Epidermal melanocyte (primary cell): ENCODE measurements at regions not wholly inside any gene's neighbourhood (a gene's known extent, or its start where the extent isn't known, plus 50 kb on each side); places are given as distances from the start of the nearest gene placed in this dataset.
"Not testable (repeated sequence)": the region's sequence is repeated elsewhere in the genome, so short reads cannot be mapped to it uniquely, and the experiment has no call there.

ENCODE experiments used
- DNase-seq: peaks from one replicate; pipeline ENCODE4 v3.0.0; 2011; ENCODE audit warnings: low spot score; ENCODE audit not compliant: insufficient read length

DNA sequence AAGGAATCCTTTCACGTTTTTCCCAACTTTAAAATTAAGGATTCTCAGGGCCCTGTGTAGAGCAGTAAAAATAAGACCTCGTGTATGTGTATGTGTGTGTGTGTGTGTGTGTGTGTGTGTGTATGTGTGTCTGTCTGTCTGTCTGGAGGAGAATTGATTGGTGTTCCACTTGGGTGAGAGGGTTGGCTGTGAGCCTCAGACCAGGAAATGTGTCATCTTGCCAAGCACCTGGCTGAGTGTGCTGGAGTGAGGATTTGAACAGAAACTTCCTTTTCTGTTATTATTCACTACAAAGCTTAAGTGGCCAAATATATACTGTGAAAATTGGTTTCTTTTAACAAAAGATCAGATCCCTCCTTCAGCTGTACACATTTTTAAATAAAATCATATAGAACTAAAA is 103.6 kb upstream of the NUDT6 start:
- not testable (repeated sequence) for DNase-seq

GRCh38 chr4:123031664-123032063 is 109.3 kb upstream of the NUDT6 start:
- no peak for DNase-seq

GRCh38 chr4:123034023-123034422 is 111.6 kb upstream of the NUDT6 start:
- no peak for DNase-seq

- no peak for DNase-seq
These were observed 112.8 kb upstream of the NUDT6 start for GRCh38 chr4:123035239-123035638.

GRCh38 chr4:123037804-123038203 is 115.4 kb upstream of the NUDT6 start:
- no peak for DNase-seq

DNA sequence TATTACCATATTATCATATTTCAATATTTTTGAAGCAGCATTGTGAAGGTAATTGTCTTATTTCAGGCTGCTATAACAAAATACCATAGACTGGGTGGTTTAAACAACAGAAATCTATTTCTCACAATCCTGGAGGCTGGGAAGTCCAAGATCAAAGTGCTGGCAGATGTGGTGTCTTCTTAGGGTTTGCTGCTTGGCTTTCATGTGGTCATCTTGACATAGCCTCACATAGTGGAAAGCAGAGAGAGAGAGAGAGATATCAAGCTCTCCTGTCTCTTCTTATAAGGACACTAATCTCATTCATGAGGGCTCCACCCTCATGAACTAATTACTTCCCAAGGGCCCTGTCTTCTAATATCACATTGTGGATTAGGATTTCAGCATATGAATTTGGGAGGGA is 119.7 kb upstream of the NUDT6 start:
- DNase-seq: no peak

GRCh38 chr4:123043013-123043412 is 120.6 kb upstream of the NUDT6 start:
- no peak for DNase-seq

DNA sequence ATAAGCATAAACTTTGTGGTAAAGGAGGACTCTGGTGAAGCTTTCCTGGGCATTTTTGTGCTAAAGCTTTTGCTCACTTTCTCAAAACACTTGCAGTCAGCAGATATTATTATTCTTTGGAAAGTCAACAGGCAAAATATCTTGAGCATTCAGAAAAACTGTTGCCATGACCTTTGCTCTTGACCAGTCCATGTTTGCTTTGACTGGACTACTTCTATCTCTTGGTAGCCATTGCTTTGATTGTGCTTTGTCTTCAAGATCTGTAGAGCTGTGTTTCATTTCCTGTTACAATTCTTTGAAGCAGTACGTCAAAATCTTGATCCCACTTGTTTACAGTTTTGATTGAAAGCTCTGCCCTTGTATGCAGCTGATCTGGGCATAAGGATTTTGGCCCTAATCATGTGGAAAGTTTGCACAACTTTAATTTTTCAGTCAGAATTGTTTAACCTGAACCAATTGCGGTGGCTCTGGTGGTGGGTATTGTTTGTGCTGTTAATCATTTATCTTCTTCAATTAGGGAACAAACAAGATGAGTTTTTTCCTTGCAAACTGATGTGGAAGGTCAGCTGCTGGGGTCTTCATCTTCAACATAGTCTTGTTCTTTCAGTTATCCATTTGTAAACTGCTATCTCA is 121.5 kb upstream of the NUDT6 start:
- DNase-seq: no peak

DNA sequence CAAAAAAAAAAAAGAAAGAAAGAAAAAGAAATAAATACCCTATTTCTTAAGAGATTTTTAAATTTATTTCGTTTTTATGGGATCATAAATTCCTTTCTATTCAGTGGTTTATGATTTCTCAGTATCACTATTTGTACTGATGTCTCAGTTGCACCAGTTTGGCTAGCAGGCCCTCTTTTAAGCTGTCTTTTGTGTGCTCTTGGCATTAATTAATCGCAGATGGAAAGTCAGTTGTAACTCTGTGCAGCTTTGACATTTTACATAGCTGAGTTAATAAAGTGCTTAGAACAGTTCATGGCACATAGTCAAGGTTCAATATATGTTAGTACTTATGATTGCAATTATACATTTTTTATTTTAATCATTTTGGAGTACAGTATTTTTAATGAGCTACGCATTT is 123.7 kb upstream of the NUDT6 start:
- no peak for DNase-seq

DNA sequence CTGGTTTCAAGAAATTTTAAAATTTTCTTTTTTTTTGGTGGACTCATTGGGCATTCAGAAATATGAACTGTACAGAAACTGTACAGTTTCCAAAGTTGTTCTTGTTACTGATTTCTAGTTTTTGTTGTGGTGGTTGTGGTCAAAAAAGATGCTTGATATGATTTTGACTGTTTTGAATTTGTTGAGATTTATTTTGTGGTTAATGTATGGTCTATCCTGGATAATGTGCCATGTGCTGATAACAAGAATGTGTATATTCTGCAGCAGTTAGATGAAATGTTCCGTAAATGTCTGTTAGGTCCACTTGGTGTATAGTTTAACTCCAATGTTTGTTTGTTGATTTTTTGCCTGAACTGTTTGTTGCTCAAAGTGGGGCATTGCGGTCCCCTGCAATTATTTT is 127.6 kb upstream of the NUDT6 start:
- DNase-seq: no peak

DNA sequence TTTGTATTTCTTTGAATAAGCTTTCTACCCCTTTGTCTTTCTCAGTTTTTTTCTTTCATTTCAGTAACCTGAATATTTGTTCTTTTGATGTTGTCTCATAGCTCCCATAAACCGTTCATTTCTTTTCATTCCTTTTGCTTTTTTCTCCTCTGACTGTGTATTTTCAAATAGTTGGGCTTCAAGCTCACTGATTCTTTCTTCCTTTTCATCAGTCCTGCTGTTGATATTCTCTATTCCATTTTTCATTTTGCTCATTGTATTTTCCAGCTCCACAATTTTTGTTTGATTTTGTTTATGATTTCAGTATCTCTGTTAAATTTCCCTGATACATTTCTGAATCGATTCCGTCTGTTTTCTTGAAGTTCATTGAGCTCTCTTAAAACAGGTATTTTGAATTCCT is 129.6 kb upstream of the NUDT6 start:
- no peak for DNase-seq

DNA sequence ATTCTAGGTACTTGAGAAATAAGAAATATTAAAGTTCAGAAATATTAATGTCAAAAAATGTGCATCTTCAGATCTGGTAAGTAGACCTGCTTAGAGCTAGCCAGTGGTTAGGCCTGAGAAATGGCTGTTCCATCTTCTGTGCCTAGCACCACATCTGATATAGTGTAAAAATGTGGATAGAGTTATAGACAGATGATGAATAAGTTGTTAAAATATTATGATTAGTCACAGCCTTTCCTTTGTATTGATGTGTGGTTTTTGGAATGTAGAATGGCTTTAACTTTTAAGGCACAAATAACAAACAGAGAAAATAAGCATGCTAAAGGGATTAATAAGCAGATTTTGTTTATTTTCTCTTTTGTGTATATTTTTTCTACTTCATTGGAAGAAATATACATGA is 133.5 kb upstream of the NUDT6 start:
- no peak for DNase-seq

DNA sequence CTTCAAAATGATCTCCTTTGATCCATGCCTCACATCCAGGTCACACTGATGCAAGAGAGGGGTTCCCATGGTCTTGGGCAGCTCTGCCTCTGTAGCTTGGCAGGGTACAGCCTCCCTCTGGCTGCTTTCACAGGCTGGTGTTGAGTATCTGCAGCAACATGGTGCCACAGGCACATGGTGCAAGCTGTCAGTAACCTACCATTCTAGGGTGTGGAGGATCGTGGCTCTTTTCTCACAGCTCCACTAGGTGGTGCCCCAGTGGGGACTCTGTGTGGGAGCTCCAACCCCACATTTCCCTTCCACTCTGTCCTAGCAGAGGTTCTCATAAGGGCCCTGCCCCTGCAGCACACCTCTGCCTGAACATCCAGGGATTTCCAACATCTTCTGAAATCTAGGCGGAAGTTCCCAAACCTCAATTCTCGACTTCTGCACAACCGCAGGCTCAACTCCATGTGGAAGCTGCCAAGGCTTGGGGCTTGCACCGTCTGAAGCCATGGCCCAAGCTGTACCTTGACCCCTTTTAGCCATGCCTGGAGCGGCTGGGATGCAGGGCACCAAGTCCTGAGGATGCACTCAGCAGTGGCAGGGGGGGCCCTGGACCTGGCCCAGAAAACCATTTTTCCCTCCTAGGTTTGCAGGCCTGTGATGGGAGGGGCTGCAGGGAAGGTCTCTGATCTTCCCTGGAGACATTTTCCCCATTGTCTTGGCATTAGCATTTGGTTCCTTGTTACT is 137.8 kb upstream of the NUDT6 start:
- DNase-seq: no peak

GRCh38 chr4:123064390-123064789 is 142.0 kb upstream of the NUDT6 start:
- no peak for DNase-seq

DNA sequence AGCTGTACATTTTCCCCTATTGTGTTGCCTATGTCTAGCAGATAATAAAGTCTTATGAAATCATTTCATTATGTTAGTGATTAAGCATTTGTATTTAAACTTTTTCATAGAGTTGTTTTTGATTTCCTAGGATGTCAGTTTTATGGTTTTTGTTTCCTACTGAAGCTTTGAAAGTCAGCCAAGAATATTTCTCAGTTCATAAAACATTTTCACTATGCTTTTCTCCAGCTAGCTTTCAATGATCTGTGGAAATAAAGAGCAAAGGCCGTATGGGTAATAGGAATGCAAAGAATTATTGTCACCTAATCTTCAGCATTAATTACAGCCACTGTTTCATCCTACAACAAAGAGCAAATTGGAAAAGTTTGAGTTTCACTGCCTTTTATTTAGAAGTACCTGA is 145.7 kb upstream of the NUDT6 start:
- DNase-seq: no peak

- no peak for DNase-seq
These were observed 149.7 kb upstream of the NUDT6 start for GRCh38 chr4:123072060-123072459.

DNA sequence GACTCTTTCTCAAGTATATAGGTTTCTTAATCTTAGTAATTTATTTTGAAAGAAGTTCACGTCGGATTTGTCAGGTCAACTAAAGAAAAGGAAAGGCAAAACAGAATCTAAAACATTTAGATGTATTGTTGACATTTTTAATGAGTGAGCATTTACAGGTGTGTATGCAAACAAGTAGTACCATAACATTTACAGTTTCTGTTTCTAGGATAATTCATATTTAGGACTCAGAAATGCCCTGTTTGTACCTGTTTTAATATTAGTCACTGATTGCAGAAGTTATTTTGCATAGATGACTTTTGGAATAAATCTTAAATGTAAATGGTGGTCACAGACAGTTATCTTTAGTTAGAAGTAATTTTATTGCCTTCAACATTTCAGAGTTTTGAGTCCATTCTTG is 151.3 kb upstream of the NUDT6 start:
- no peak for DNase-seq

DNA sequence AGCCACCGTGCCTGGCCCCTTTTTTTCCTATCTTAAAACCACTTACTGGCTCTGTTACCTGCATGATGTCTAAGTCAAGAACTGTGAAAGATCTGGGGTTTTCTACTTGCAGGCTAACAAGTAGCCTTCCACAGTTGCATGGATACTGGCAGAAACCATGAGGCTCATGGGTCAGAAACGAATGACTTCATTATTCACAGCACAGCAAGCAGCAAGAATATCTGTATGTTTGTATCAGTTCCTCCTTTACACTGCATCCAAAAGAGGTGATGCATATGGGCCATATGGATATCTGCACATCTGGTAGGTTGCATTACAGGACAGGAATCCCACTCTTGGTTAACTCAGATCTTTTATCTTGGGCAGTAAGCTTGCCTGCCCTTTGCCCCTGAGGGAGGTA is 154.9 kb upstream of the NUDT6 start:
- DNase-seq: no peak

GRCh38 chr4:123081971-123082370 is 159.6 kb upstream of the NUDT6 start:
- DNase-seq: no peak

- DNase-seq: no peak
These were observed 161.2 kb upstream of the NUDT6 start for GRCh38 chr4:123083646-123084045.

- DNase-seq: no peak
These were observed 166.1 kb upstream of the NUDT6 start for GRCh38 chr4:123088501-123088900.

GRCh38 chr4:123090886-123091285 is 168.5 kb upstream of the NUDT6 start:
- no peak for DNase-seq

GRCh38 chr4:123092586-123092985 is 170.2 kb upstream of the NUDT6 start:
- no peak for DNase-seq
